ENCODE measurements at regions not wholly inside any gene's neighbourhood (a gene's known extent, or its start where the extent isn't known, plus 50 kb on each side); places are given as distances from the start of the nearest gene placed in this dataset.

GRCh38 chr7:19852192-19852591 is 78.8 kb upstream of the TMEM196 start:
- TF ChIP-seq JUN (IDR thresholded peaks at IDR 0.05; ENCODE audit: borderline replicate concordance, insufficient read depth, insufficient read length, low read depth), result no peak
- TF ChIP-seq MAX (IDR thresholded peaks at IDR 0.05; ENCODE audit: insufficient read depth, insufficient read length), result no peak
- TF ChIP-seq POLR2A (IDR thresholded peaks at IDR 0.05; ENCODE audit: low read depth, low read length), result no peak
- TF ChIP-seq POLR2AphosphoS5 (IDR thresholded peaks at IDR 0.05; ENCODE audit: insufficient read depth, low read depth, low read length), result no peak
- TF ChIP-seq CTCF (IDR thresholded peaks at IDR 0.05; ENCODE audit: extremely low read depth in 1 of 2, insufficient read depth in 1 of 2, low read depth in 1 of 2, low read length in 2 of 2), result no peak
- TF ChIP-seq MYC (IDR thresholded peaks at IDR 0.05; ENCODE audit: low read depth, low read length), result no peak
- no peak for TF ChIP-seq FOS (IDR thresholded peaks at IDR 0.05; ENCODE audit: borderline replicate concordance, insufficient read depth, low read length)
- TF ChIP-seq EZH2 (IDR thresholded peaks at IDR 0.05; ENCODE audit: borderline replicate concordance, low read depth, low read length, severe bottlenecking), result no peak
- TF ChIP-seq GATA2 (IDR thresholded peaks at IDR 0.05; ENCODE audit: insufficient read depth, insufficient read length, low read depth, low read length), result no peak
- DNase-seq (ENCODE audit: low read depth, low spot score) (no peak), FAIRE-seq (no peak)
- Histone ChIP-seq H3K9me3 (replicated peaks; ENCODE audit: control insufficient read depth, insufficient read depth, low read length) (no peaks in the 10 kb centered on the region), H3K4me2 (ENCODE audit: insufficient read depth, low read length) (no peak overlapping the region), H3K27me3 (ENCODE audit: control insufficient read depth in 2 of 2, insufficient read depth in 2 of 2, low read length in 2 of 2) (no peaks in the 10 kb centered on the region), H4K20me1 (replicated peaks; ENCODE audit: control insufficient read depth, extremely low read depth, insufficient read depth, low read length) (no peaks in the 10 kb centered on the region), H3K4me1 (ENCODE audit: control insufficient read depth, extremely low read depth, insufficient read depth, low read length) (no peaks in the 10 kb centered on the region), H3K4me3 (replicated peaks in 1 of 3; ENCODE audit: insufficient read depth in 1 of 3, low read depth in 1 of 3, low read length in 3 of 3) (no peak overlapping the region), H3K9ac (replicated peaks; ENCODE audit: extremely low read depth, insufficient read depth, low read length) (no peak overlapping the region), H3K9me1 (replicated peaks; ENCODE audit: control insufficient read depth, extremely low read depth, insufficient read depth, low read length) (no peaks in the 10 kb centered on the region), H3K27ac (ENCODE audit: insufficient read depth, low read depth, low read length) (no peak overlapping the region), H3K36me3 (ENCODE audit: control insufficient read depth in 2 of 2, extremely low read depth in 1 of 2, insufficient read depth in 2 of 2, low read length in 2 of 2) (no peaks in the 10 kb centered on the region), H2AFZ (ENCODE audit: low read depth, low read length) (no peak overlapping the region), H3K79me2 (ENCODE audit: control insufficient read depth, insufficient read depth, low read length) (no peaks in the 10 kb centered on the region)
- dilution Hi-C loops (cut with MboI; ENCODE audit: extremely low pct_ligation_motif_present, low sequenced_read_pairs), result no loop called here
- POLR2A ChIA-PET, result no interaction called here
- no TSS peak for BruUV-seq (replicated peaks)
- intact Hi-C loops (cut with micrococcal nuclease), result no loop called here
- CTCF ChIA-PET, result interaction anchor here (0.8 to 1.1 kb wide), 2 partner anchors 24 to 105 kb away, joined by 3 read pairs; no protein-coding TSS in a partner anchor
